NCI-H2107 (cell line): ENCODE measurements at regions not wholly inside any gene's neighbourhood (a gene's known extent, or its start where the extent isn't known, plus 50 kb on each side); places are given as distances from the start of the nearest gene placed in this dataset.
"Not testable (repeated sequence)": the region's sequence is repeated elsewhere in the genome, so short reads cannot be mapped to it uniquely, and the experiment has no call there.

Experiments used
- DNase-seq: peaks from one replicate; lab custom pipeline; 2025; lab: John Stamatoyannopoulos, UW

DNA sequence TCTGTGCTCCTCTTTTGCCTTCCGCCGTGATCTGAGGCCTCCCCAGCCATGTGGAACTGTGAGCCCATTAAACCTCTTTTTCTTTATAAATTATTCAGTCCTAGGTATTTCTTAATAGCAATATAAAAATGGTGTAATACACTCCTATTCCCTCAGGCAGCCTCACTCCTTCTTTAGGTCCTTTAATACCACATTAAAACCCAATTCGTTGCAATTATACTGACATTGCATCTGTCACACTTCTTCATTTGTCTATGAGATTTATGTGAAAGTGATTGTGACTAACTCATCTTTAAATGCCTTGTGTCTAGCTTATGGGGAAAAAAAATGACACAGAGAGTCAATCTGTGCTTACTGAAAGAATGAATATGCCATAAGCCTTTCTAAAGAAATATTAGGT lies 1035.2 kb upstream of the SLIT2 start:
- DNase-seq = no peak

DNA sequence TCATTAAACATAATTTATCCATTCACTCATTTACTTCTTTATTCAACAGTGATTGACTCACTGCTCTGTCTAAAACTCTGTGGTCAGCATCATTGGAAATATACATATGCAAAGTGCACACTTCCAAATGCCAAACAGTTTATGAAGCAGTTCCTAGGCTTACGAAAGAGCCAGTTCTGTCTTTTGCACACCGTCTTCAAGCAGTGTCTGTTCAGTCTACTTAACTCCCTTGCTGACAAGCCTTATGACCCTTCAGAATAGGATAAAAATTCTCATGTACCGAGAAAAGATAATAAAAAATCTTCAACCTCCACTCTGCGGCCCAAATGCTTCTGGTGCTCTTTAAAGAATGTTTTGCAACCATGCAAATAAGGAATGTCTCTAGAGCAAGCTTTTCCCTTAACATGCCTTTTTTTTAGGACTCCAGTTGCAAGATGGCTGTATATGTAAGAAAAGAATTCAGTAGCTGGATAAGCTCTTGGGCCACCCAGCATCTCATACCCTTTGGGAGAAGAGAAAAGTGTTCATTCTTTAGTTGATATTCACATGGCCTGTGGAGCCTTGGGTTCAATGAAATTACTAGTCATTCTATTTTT lies 1037.0 kb upstream of the SLIT2 start:
- no peak for DNase-seq

DNA sequence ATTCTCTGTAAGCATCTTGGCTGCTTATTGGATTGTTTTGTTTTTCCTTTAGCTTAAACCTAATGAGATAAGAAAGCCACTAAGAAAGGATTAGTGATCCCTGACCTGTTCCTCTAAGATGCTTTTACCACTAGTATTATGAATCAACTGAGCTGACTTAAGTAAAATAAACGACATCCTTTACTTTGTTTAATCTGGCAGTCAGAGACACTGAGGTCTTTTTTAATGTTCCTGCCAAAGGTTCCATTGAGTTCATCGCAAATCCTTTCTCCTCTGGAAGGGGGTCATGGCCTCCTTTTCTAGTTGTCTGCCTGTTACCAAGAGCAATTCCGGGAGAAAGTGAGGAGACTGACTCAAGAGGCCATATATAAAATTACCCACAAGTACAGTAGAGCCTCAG lies 1038.3 kb upstream of the SLIT2 start:
- no peak for DNase-seq

DNA sequence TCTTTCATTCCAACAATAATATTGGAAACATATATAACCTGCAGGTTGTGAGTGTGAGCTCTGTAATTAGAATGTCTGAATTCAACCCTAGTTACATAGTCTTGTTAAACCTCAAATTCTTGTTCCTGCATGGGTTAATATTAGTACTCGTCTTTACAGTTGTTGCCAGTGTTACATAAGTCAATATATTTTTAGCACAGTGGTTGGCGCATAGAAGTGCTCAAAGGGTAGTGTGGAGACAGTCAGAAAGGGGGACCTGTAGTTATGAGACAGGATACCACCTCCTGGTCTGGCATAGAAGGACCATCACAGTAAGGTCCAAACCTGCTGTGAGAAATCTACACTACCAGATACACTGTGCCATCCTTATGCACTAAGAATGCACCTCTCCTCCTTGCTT lies 1045.9 kb upstream of the SLIT2 start:
- no peak for DNase-seq

DNA sequence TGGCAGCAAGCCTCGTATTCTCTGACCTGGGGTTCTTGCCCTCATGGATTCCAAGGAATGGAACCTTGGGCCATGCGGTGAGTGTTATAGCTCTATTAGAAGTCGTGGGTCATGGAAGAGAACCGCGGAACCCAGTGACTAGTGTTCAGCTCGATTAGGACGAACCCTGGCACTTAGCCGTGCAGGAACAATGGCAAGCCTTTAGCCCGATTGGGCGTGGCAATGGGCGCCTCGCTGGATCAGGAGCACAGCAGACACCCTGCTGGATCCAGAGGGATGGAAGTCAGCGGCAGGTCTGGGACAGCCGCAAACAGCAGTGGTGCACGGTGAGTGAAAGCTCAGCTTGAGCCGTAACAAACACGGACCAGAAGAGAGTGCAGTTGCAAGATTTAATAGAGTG lies 1053.9 kb upstream of the SLIT2 start:
- DNase-seq = not testable (repeated sequence)

DNA sequence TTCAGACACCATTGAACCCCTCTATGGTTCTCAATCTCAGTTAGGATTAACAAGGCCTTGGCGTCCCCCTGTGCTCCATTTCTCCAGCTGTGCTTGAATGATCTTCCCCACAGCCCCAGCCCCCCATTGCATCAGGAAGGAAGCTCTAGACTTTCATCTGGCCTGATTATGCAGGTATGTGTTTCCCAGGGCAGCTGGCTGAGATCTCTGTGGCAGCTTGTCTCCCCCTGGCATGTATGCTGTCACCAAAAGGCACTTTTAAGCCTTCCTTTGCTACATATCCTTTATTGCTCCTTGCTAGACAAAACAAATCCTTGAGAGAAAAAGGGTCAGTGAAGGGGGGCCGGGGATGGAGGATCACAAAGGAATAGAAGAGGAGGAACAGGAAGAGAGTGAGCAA lies 1056.0 kb upstream of the SLIT2 start:
- no peak for DNase-seq

DNA sequence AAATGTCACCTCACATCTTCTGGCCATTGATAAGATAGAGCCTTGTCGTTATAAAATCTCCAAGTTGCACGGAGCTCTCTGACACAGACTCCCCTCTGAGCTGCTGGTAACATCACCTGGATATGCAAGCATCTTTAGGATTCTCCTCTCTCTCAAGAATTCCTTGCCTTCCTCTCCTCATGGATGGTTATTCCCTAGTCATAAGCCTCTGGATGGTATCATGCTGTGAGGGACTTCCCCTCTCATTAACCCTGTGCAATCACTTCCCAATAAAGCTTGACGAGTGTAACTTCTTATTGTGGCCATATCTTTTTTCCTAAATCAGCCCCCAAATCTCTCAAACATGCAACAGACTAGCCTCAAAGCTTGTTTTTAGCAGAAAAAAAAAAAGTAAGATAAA lies 1057.0 kb upstream of the SLIT2 start:
- no peak for DNase-seq

DNA sequence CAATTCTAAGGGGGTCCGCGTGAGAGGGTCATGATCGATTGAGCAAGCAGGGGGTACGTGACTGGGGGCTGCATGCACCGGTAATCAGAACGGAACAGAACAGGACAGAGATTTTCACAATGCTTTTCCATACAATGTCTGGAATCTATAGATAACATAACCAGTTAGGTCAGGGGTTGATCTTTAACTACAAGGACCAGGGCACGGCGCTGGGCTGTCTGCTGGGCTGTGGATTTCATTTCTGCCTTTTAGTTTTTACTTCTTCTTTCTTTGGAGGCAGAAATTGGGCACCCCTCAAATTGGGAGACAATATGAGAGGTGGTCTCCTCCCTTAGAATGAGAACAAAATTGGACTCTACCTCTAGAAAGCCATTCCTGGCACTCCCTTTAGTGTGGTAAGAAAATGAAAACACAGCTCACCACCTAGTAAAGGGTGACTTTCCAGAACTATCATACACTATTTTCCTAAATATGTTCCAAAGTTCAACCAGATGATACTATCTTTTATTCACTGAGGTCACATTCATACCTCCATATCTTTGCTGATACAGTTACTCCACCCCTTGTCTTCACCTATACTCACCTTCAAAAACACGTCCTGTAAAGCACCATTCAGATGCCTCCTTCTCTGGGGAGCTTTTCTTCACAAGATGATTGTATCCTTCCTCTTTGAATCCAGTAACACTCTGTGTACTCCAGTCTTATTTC lies 1058.3 kb upstream of the SLIT2 start:
- no peak for DNase-seq

DNA sequence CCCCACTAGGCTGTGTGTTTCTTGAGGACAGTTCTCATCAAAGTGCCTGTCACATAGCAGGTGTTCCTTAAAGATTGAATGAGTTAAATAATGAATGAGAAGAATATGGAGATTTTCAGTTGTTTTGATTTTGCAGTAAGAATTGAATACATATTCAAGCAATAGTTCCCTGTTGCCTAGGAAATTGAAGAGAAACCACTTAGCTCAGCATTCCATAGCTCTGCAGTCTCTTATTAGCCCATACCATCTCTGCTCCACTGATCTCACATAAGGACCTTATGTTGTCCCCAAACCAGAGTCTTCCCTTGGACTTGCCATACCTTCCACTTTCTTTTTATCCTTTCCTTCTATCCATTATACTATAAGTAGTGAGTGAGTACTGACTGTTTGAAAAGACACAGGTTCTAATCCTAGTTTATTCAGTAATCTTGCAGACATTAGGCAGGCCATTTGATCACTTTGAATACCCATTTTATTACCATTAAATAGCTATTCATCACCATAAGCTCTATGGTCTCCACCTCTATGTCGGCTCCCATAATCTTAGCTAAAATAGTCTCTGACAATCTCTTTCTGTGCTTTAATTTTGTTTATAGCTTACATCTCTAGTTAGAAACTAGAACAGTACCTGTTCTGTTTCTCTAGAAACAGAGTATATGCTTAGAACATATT lies 1059.6 kb upstream of the SLIT2 start:
- DNase-seq = no peak

DNA sequence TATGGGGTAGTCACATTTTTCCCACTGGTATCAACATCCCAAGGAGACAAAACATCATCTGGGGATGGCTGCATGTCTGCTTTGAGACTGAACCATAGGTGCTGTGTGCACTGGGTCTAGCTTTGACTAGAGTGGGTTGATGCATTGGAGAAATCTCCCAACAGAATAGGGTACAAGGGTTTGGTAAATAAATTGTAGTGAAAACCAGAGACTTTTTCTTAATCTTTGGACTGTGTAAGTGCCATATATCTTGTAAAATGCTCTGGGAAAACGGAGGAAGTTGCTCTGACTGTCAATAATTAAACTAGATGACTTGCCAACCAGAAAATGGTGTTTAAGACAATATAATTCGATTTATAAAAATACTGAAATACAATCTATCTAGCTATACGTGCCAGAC lies 1064.0 kb upstream of the SLIT2 start:
- no peak for DNase-seq

DNA sequence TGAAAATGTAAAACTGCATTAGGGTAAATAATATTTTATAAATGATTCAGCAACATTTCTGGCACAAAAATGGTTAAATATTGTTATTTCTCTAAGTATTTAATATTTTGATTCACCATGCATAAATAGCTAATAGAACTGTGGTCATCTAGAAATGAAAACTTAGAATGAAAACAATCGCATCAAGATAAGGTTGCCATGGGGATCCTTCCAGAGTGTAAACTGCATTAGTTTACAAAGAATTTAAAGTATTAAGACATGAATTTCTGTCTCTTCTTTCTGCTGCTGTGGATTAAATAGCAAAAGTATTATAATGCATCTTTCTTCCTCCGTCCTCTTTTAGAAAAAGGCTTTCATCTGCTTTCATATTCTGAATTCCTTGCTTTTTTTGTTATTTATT lies 1064.6 kb upstream of the SLIT2 start:
- DNase-seq = no peak

DNA sequence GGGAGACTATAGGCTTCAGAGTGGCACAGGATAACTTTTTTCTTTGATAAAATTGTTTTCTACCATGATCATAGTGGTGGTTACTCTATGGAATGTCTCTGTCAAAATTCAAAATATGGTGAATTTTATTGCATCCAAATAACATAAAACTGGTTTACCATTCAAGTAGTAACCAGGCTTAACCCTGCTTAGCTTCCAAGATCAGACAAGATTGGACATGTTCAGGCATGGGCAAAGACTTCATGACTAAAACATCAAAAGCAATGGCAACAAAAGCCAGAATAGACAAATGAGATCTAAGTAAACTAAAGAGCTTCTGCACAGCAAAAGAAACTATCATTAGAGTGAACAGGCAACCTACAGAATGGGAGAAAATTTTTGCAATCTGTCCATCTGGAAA lies 1070.1 kb upstream of the SLIT2 start:
- DNase-seq = not testable (repeated sequence)

DNA sequence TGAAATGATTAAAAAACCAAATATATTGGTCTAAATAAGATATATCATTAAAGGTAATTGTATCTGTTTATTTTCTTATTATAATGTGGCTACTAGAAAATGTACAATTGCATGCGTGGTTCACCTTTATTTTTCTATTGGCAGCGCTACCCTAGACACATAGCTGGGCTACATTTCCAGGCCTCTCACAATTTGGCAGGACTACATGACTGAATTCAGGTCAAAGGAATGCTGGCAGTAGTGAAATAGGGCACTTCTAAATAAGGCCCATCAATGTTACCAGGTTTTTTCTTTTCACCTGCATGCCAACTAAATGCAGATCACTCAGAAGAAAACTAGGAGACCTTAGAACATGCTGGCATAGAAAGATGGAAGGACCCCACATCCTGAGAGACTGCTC lies 1072.9 kb upstream of the SLIT2 start:
- no peak for DNase-seq

DNA sequence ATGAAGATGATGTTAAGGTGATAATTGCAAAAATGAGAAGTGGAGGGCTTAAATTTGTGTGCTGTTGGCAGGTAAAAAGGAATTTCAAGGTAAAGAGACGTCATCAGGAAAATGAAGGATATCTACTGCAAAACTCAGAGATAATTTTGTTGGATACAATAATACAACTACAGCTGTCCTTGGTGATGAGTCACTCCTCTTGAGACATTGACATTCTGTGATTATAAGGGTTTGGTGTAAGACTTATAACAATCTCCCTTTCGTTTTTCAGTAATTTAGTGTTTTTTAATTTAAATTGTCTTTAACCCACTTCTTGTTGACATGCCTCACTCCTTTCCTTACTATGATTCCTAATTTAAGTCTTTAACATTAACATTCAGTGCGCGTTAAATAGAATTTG lies 1074.1 kb upstream of the SLIT2 start:
- no peak for DNase-seq

DNA sequence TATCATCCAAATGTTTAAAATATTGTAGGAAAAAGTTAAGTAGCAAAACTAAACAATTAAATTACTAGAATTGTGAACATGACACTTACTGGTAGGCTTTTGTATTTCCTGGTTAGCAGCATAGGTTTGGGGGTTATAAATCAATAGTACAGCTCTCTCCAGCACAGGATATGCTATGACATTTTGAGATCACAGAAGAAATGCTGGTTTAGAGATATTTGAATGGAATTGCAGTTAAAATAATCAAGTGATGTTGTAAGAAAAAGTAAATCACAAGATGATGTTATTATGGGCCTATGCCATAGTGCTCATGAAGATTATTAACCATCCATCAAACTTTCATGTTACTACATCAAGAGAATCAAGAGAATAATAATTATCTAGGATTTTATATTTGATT lies 1079.9 kb upstream of the SLIT2 start:
- no peak for DNase-seq

DNA sequence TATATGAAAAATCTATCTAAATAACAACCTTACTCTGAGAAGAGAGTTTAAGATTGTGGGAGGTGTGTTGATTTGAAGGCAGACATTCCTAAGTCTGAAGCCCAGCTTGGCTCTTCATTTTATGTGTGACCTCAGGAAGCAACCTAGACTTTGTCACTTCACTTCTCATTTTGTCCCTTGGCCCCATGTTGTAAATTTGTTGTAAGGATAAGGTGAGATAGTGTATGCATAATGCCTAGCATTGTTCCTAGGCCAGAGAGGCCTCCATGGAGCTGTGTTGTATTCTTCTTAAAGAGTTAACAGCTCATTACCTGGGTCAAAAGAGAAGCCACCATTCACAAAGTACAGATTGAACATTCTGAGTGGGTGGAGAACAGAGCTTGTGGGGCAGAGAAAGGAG lies 1084.4 kb upstream of the SLIT2 start:
- DNase-seq = no peak

DNA sequence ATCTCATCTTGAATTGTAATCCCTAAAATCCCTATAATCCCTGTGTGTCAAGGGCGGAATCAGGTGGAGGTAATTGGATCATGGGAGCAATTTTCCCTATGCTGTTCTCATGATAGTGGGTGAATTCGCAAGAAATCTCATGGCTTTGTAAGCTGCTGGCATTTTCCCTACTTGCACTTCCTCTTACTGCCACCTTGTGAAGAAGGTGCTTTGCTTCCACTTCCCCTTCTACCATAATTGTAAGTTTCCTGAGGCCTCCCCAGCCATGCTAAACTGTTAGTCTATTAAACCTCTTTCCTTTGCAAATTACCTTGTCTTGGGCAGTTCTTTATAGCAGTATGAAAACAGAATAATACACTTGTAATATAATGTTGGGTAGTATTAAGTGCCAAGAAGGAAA lies 1087.4 kb upstream of the SLIT2 start:
- no peak for DNase-seq

DNA sequence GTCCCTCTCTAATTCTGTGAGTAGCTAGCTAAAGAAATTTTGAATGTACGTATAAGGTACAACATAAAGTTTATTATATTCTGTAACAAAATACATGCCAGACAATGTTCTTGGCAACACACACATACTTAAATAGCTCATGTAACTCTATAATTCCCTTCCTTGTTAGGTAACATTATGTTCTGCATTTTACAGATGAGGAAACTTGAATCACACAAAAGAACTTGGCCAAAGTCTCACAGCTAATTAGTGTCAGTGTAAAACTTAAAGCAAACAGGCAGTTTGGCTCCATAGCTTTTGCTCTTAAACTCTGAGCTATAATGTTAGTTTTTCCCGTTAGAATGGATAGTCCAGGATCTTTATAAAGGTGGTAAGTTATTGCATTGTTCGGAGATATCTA lies 1091.8 kb upstream of the SLIT2 start:
- DNase-seq = no peak

DNA sequence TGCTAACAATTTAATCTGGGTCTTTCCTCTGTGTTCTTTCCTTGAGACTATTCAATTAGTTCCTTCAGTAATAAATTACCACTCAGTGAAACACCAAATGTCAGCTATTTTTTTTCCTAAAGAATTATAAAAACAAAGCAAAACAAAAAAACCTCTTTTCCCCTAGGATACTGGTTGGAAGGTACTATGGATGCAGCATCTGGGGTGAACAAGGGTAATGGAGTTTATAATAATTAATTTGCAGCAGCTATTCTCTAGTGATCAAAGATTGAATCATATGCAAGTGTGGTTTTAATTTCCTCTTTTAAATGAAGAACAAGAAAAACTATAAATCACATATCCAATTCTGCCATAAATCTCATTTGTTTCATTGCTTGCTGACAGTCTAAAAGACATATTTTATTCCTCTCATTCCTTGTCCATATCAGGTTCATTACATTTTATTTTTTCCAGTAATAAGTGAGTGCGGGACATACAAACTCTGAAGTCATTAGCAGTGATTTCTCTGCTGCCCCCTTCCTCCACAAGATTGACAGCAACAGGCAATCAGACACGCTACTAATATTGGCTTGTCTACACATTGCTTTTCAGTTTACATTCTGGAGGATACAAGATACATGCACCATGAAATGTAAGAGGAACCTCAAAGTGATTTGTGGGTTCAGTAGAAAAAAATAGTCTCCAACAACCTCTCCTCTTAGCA lies 1093.4 kb upstream of the SLIT2 start:
- DNase-seq = no peak

DNA sequence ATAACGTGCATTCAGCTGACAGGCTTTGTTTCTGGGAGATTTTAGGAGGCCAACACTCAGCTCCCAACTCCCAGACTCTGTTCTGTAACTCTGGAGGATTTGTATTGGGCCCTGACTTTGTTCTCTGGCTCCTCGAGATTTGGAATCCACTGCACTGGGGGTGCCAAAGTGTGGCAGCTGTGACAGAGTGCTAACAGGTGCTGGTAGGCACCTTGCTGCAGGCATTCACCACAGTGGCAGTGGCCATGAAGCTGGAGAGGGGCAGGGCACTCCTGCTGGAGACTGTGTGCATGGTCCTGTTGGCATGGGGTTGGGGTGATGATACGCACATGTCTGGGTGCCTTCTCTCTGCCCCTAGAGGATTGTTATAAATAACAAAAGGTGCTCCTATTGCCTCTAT lies 1094.9 kb upstream of the SLIT2 start:
- no peak for DNase-seq

DNA sequence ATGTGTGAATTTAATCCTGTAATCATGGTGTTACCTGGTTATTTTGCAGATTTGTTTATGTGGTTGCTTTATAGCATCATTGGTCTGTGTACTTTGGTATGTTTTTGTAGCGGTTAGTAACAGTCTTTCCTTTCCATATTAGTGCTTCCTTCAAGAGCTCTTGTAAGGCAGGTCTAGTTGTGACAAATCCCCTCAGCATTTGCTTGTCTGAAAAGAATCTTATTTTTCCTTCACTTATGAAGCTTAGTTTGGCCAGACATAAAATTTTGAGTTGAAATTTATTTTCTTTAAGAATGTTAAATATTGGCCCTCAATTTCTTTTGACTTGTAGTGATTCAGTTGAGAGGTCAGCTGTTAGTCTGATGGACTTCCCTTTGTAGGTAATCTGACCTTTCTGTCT lies 1096.1 kb upstream of the SLIT2 start:
- no peak for DNase-seq

DNA sequence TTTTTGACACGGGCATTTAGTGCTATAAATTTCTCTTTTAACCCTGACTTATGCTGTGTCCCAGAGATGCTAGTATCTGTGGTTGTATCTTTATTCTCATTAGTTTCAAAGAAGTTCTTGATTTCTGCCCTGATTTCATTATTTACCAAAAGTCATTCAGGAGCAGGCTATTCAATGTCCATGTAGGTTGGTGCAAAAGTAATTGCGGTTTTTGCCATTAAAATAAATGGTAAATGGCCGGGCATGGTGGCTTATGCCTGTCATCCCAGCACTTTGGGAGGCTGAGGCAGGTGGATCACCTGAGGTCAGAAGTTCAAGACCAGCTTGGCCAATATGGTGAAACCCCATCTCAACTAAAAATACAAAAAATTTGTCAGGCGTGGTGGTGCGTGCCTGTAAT lies 1097.4 kb upstream of the SLIT2 start:
- not testable (repeated sequence) for DNase-seq

DNA sequence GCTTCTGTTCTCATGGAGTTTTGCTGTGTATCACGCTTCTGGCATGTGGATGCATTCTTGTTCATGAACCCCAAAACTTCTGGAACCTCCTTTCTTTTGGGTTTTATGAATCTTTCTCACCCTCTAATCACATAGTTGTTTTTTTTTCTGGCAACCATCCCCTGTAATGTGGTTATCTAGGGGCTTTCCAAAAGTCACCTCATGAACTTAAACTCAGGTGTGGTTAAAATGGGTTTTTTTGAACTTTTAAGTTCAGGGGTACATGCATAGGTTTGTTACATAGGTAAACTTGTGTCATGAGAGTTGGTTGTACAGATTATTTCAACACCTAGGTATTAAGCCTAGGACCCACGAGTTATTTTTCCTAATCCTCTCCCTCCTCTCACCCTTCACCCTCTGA lies 1099.4 kb upstream of the SLIT2 start:
- DNase-seq = no peak
